Liver (tissue), 8 donors: ENCODE measurements at regions not wholly inside any gene's neighbourhood (a gene's known extent, or its start where the extent isn't known, plus 50 kb on each side); places are given as distances from the start of the nearest gene placed in this dataset.

ENCODE experiments used
- DNase-seq: peaks from one replicate; pipeline ENCODE4 v3.0.0-alpha.2; 2017; ENCODE audit warnings: low spot score
- H3K27ac ChIP-seq, 2 donors: one replicate each; pipeline ENCODE4 v1.7.0; 2013; ENCODE audit warnings: inconsistent platforms in 2 of 2, low read length in 2 of 2, control low read depth in 1 of 2, low read depth in 1 of 2, mild to moderate bottlenecking in 1 of 2
- H3K27me3 ChIP-seq, 4 donors: one replicate each; pipeline versions ENCODE4 v1.6.1 to v1.7.0; 2013; ENCODE audit warnings: low read length in 3 of 4, inconsistent platforms in 1 of 4, mild to moderate bottlenecking in 1 of 4, moderate library complexity in 1 of 4; ENCODE audit not compliant: control insufficient read depth in 4 of 4, insufficient read depth in 4 of 4
- H3K36me3 ChIP-seq, 4 donors: one replicate each; pipeline versions ENCODE4 v1.6.1 to v1.7.0; 2013; ENCODE audit warnings: low read length in 3 of 4, mild to moderate bottlenecking in 3 of 4, low read depth in 1 of 4, moderate library complexity in 1 of 4; ENCODE audit not compliant: control insufficient read depth in 4 of 4, insufficient read depth in 3 of 4
- H3K4me1 ChIP-seq, 4 donors: one replicate each; pipeline versions ENCODE4 v1.6.1 to v1.7.0; 2013; ENCODE audit warnings: low read length in 3 of 4, mild to moderate bottlenecking in 3 of 4, moderate library complexity in 1 of 4; ENCODE audit not compliant: control insufficient read depth in 4 of 4, insufficient read depth in 4 of 4
- H3K4me3 ChIP-seq, 3 donors: one replicate each; pipeline versions ENCODE4 v1.6.1 to v1.7.0; 2013; ENCODE audit warnings: low read length in 3 of 3, control low read depth in 1 of 3, low read depth in 1 of 3, mild to moderate bottlenecking in 1 of 3
- H3K9ac ChIP-seq, 2 donors: one replicate each; pipeline ENCODE4 v1.7.0; 2013; ENCODE audit warnings: low read length in 2 of 2, mild to moderate bottlenecking in 2 of 2, moderate library complexity in 2 of 2, control low read depth in 1 of 2, low read depth in 1 of 2
- H3K9me3 ChIP-seq, 4 donors: one replicate each; pipeline versions ENCODE4 v1.6.1 to v1.7.0; 2013; ENCODE audit warnings: low read length in 3 of 4; ENCODE audit not compliant: control insufficient read depth in 4 of 4
- ATF3 ChIP-seq: IDR thresholded peaks from 2 replicates; pipeline ENCODE4 v1.6.1; 2016; ENCODE audit warnings: antibody characterized with exemption
- CTCF ChIP-seq: fragments of 150-350 bp; IDR thresholded peaks from 2 replicates; pipeline ENCODE4 v1.5.1; 2017; ENCODE audit warnings: improper control_type of control experiment, low read depth, low read length; ENCODE audit not compliant: missing input control
- EGR1 ChIP-seq, 2 donors: IDR thresholded peaks; 2 replicates each; pipeline ENCODE4 v1.6.1; 2016 to 2018; ENCODE audit warnings: antibody characterized with exemption in 2 of 2, low read depth in 2 of 2
- FOXA1 ChIP-seq: IDR thresholded peaks from 2 replicates; pipeline ENCODE4 v1.6.1; 2016; ENCODE audit warnings: antibody characterized with exemption
- FOXA2 ChIP-seq: IDR thresholded peaks from 2 replicates; pipeline ENCODE4 v1.6.1; 2016; ENCODE audit warnings: antibody characterized with exemption
- GABPA ChIP-seq, 2 donors: IDR thresholded peaks in 1 of 2; conservative IDR thresholded peaks in 1 of 2; 2 replicates each; pipeline ENCODE4 v1.6.1; 2016; ENCODE audit warnings: antibody characterized with exemption in 2 of 2, mild to moderate bottlenecking in 1 of 2, moderate library complexity in 1 of 2
- HNF4A ChIP-seq, 2 donors: conservative IDR thresholded peaks; 2 replicates each; pipeline ENCODE4 v1.6.1; 2016; ENCODE audit warnings: antibody characterized with exemption in 2 of 2, mild to moderate bottlenecking in 2 of 2
- HNF4G ChIP-seq: IDR thresholded peaks from 2 replicates; pipeline ENCODE4 v1.6.1; 2016; ENCODE audit warnings: antibody characterized with exemption
- JUND ChIP-seq, 2 donors: IDR thresholded peaks; 2 replicates each; pipeline ENCODE4 v1.6.1; 2016; ENCODE audit warnings: antibody characterized with exemption in 2 of 2
- MAX ChIP-seq: IDR thresholded peaks from 2 replicates; pipeline ENCODE4 v1.6.1; 2016; ENCODE audit warnings: antibody characterized with exemption
- NR2F2 ChIP-seq: IDR thresholded peaks from 2 replicates; pipeline ENCODE4 v1.6.1; 2016; ENCODE audit warnings: antibody characterized with exemption
- RAD21 ChIP-seq, 2 donors: IDR thresholded peaks; 2 replicates each; pipeline ENCODE4 v1.6.1; 2016; ENCODE audit warnings: antibody characterized with exemption in 2 of 2, mild to moderate bottlenecking in 2 of 2
- REST ChIP-seq: IDR thresholded peaks from 2 replicates; pipeline ENCODE4 v1.6.1; 2016; ENCODE audit warnings: antibody characterized with exemption, mild to moderate bottlenecking
- RXRA ChIP-seq, 2 donors: IDR thresholded peaks; 2 replicates each; pipeline ENCODE4 v1.6.1; 2017 to 2018; ENCODE audit warnings: antibody characterized with exemption in 2 of 2, mild to moderate bottlenecking in 1 of 2
- SP1 ChIP-seq: IDR thresholded peaks from 2 replicates; pipeline ENCODE4 v1.6.1; 2018; ENCODE audit warnings: antibody characterized with exemption, mild to moderate bottlenecking
- TAF1 ChIP-seq: conservative IDR thresholded peaks from 2 replicates; pipeline ENCODE4 v1.6.1; 2016; ENCODE audit warnings: antibody characterized with exemption, mild to moderate bottlenecking
- YY1 ChIP-seq: IDR thresholded peaks from 2 replicates; pipeline ENCODE4 v1.6.1; 2016; ENCODE audit warnings: antibody characterized with exemption, mild to moderate bottlenecking
- ZBTB33 ChIP-seq: IDR thresholded peaks from 2 replicates; pipeline ENCODE4 v1.6.1; 2016; ENCODE audit warnings: antibody characterized with exemption
- WGBS: extraction: QIAGEN DNeasy Blood & Tissue Kit; methylation state at CpG from one replicate; pipeline ENCODE4 v1.1.7; 2013; 5-methylcytosine and 5-hydroxymethylcytosine counted together
- donor health status: healthy.
- donor health status: healthy.
- donor health status: healthy.
- donor health status: healthy.
- donor health status: healthy.

GRCh38 chr18:71625556-71626090 lies 918.5 kb downstream of the CBLN2 start:
- no peak overlapping the region for H3K27ac ChIP-seq
- H3K36me3 ChIP-seq, result no peaks in the 10 kb centered on the region
- WGBS, result 79% methylated on average over 1 of the region's 1 CpG
- TF ChIP-seq ATF3, result no peak
- no peak for TF ChIP-seq CTCF
- no peak for TF ChIP-seq GABPA (IDR thresholded peaks at IDR 0.05 in 1 of 2, conservative IDR thresholded peaks at IDR 0.05 in 1 of 2)
- TF ChIP-seq SP1, result no peak
- TF ChIP-seq EGR1 (IDR thresholded peaks at IDR 0.05; ENCODE audit: low read depth in 2 of 2), result no peak
- TF ChIP-seq HNF4G, result no peak
- no peak for TF ChIP-seq JUND (IDR thresholded peaks at IDR 0.05)
- no peak for TF ChIP-seq HNF4A (conservative IDR thresholded peaks at IDR 0.05)
- no peak for TF ChIP-seq YY1
- H3K9ac ChIP-seq, result no peak overlapping the region
- no peaks in the 10 kb centered on the region for H3K27me3 ChIP-seq
- H3K9me3 ChIP-seq, result peaks cover 0 to 2% (median 0%) of the 10 kb centered on the region in 4 donors
- DNase-seq, result no peak
- H3K4me3 ChIP-seq, result no peak overlapping the region
- no peaks in the 10 kb centered on the region for H3K4me1 ChIP-seq

GRCh38 chr18:71598374-71598773 lies 945.8 kb downstream of the CBLN2 start:
- Histone ChIP-seq H3K27ac (no peak overlapping the region), H3K36me3 (no peaks in the 10 kb centered on the region), H3K9ac (no peak overlapping the region), H3K4me1 (no peaks in the 10 kb centered on the region), H3K27me3 (no peaks in the 10 kb centered on the region), H3K9me3 (peaks cover 0 to 2% (median 0%) of the 10 kb centered on the region in 4 donors), H3K4me3 (no peak overlapping the region)
- TF ChIP-seq FOXA2 (no peak), RXRA (IDR thresholded peaks at IDR 0.05) (no peak), RAD21 (IDR thresholded peaks at IDR 0.05) (no peak), NR2F2 (no peak), FOXA1 (no peak), JUND (IDR thresholded peaks at IDR 0.05) (no peak), TAF1 (no peak), MAX (no peak), HNF4A (conservative IDR thresholded peaks at IDR 0.05) (no peak), YY1 (no peak), ATF3 (no peak)
- 23% methylated on average over 1 of the region's 1 CpG for WGBS
- no peak for DNase-seq

- H3K36me3 ChIP-seq, result no peaks in the 10 kb centered on the region
- peaks cover 0 to 2% (median 0%) of the 10 kb centered on the region in 4 donors for H3K9me3 ChIP-seq
- no peak overlapping the region for H3K9ac ChIP-seq
- no peak overlapping the region for H3K27ac ChIP-seq
- WGBS, result 32% methylated on average over 1 of the region's 1 CpG
- H3K4me1 ChIP-seq, result no peaks in the 10 kb centered on the region
- no peak for DNase-seq
- no peak overlapping the region for H3K4me3 ChIP-seq
- H3K27me3 ChIP-seq, result no peaks in the 10 kb centered on the region
- TF ChIP-seq ZBTB33 (no peak), REST (no peak), HNF4A (conservative IDR thresholded peaks at IDR 0.05) (no peak), EGR1 (IDR thresholded peaks at IDR 0.05; ENCODE audit: low read depth in 2 of 2) (no peak), ATF3 (no peak), SP1 (no peak), TAF1 (no peak), JUND (IDR thresholded peaks at IDR 0.05) (no peak), RXRA (IDR thresholded peaks at IDR 0.05) (no peak), FOXA2 (no peak), RAD21 (IDR thresholded peaks at IDR 0.05) (no peak), NR2F2 (no peak), HNF4G (no peak), MAX (no peak)
Measured at GRCh38 chr18:71597219-71597618, 946.9 kb downstream of the CBLN2 start.
